GM18870 (cell line): ENCODE measurements at regions not wholly inside any gene's neighbourhood (a gene's known extent, or its start where the extent isn't known, plus 50 kb on each side); places are given as distances from the start of the nearest gene placed in this dataset.

Experiments used
- ATAC-seq: cut with Tn5 transposase; IDR thresholded peaks from one replicate; pipeline ENCODE4 v1.9.1; 2021; ENCODE audit warnings: moderate library complexity; ENCODE audit not compliant: unreplicated experiment

GRCh38 chr12:3931206-3931605 lies 58.0 kb upstream of the PARP11 start:
- no peak for ATAC-seq

GRCh38 chr12:3929875-3930615 lies 56.8 kb upstream of the PARP11 start:
- no peak for ATAC-seq

DNA sequence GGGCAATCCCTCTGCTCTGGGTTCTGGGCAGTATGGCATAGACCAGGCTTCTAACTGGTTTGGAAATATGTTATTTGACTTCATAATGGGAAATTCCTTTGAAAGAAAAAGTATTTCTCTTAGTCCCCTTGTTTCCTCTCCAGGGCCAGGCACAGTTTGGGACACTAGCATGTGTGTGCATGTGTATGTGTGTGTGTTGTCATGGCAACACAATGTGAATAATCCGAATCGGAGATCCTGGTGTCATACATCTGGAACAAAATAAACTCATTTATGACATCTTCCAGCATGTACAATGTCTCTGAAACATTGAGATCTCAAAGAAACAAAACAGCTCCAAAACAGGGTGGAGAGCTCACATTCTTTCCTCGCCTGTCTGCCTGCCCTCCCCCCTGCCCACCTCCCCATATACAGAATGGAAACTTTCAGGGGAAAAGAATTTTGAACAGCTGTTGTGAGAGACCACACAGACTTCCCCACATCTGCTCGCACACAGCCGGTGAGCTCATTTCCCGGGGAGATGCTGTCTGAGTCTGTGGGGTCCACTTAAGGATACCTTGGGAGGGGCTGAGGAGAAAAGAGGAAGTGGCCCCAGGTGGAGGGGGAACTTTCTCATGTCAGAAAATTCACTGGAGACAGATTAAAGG lies 55.5 kb upstream of the PARP11 start:
- ATAC-seq = no peak

DNA sequence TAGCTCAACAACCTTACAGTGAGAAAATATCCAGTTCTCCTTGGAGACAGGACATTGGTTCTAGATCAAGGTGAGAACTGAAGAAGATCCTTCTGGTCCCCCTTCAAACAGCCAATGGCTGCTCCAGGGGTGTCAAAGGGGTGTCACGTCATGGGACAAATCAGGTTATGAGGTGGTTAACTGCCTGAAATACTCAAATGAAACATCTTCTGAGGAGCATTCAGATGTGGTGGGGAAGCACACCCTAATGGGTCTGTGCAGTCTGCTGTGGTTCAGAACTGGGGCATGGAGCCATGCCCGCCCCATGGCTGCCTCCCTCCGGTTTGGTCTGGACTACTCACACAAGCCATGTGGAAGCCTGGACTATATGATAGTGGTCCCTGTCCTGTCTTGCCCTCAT lies 52.4 kb upstream of the PARP11 start:
- ATAC-seq = no peak

DNA sequence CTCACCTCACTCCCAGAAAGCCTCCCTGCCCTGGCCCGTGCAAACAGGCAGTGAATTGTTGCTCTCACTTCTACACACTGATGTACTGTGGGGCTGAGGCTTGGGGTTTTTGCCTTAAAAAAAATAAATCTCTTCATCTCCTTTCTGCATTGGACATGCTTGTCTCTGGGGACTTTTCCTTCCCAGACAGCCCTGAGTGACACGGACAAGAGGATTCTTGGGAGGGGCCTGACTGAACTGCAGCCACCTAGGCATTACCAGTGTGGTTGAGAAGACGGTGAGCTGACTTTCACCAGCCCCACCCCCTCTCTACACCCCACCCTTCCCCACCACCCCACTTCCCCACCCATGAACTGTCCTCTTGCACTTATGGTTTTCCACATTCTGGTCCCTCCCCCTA lies 51.6 kb upstream of the PARP11 start:
- ATAC-seq = no peak

GRCh38 chr12:3923021-3923420 lies 49.8 kb upstream of the PARP11 start:
- no peak for ATAC-seq
